NB4 (cell line): ENCODE measurements at regions not wholly inside any gene's neighbourhood (a gene's known extent, or its start where the extent isn't known, plus 50 kb on each side); places are given as distances from the start of the nearest gene placed in this dataset.

Experiments used
- MAX ChIP-seq: IDR thresholded peaks from 2 replicates; pipeline ENCODE4 v1.6.1; 2011; ENCODE audit warnings: low read depth, low read length
- POLR2A ChIP-seq: IDR thresholded peaks from 2 replicates; pipeline ENCODE4 v1.6.1; 2011; ENCODE audit warnings: mild to moderate bottlenecking; ENCODE audit not compliant: insufficient read length; ENCODE audit errors: extremely low read depth
- TF ChIP-seq, protein P1 (sequence below): IDR thresholded peaks from one replicate; pipeline ENCODE4 v1.5.1; 2012; ENCODE audit warnings: low read depth, low read length

- TF ChIP-seq, protein P1, sequence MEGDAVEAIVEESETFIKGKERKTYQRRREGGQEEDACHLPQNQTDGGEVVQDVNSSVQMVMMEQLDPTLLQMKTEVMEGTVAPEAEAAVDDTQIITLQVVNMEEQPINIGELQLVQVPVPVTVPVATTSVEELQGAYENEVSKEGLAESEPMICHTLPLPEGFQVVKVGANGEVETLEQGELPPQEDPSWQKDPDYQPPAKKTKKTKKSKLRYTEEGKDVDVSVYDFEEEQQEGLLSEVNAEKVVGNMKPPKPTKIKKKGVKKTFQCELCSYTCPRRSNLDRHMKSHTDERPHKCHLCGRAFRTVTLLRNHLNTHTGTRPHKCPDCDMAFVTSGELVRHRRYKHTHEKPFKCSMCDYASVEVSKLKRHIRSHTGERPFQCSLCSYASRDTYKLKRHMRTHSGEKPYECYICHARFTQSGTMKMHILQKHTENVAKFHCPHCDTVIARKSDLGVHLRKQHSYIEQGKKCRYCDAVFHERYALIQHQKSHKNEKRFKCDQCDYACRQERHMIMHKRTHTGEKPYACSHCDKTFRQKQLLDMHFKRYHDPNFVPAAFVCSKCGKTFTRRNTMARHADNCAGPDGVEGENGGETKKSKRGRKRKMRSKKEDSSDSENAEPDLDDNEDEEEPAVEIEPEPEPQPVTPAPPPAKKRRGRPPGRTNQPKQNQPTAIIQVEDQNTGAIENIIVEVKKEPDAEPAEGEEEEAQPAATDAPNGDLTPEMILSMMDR, result no peak
- TF ChIP-seq MAX (no peak), POLR2A (no peak)
Observed at GRCh38 chr5:1638658-1639400, 115.1 kb upstream of the LPCAT1 start.
